Sigmoid colon (tissue), 6 donors: ENCODE measurements at regions not wholly inside any gene's neighbourhood (a gene's known extent, or its start where the extent isn't known, plus 50 kb on each side); places are given as distances from the start of the nearest gene placed in this dataset.
"Not testable (repeated sequence)": the region's sequence is repeated elsewhere in the genome, so short reads cannot be mapped to it uniquely, and the experiment has no call there.

Experiments used
- DNase-seq: peaks from one replicate; pipeline ENCODE4 v3.0.0-alpha.2; 2019
- H3K27ac ChIP-seq, 4 donors: fragments of 200-600 bp; sonication (generic); one replicate each; pipeline ENCODE4 v1.5.1; 2016 to 2019; ENCODE audit warnings: mild to moderate bottlenecking in 1 of 4
- H3K27me3 ChIP-seq, 3 donors: fragments of 200-600 bp; sonication (generic); one replicate each; pipeline ENCODE4 v1.5.1; 2019; ENCODE audit warnings: mild to moderate bottlenecking in 1 of 3
- H3K36me3 ChIP-seq, 4 donors: fragments of 200-600 bp; sonication (generic); one replicate each; pipeline ENCODE4 v1.5.1; 2016 to 2019
- H3K4me1 ChIP-seq, 4 donors: fragments of 200-600 bp; sonication (generic); one replicate each; pipeline ENCODE4 v1.5.1; 2017 to 2019
- H3K4me3 ChIP-seq, 4 donors: fragments of 200-600 bp; sonication (generic); one replicate each; pipeline ENCODE4 v1.5.1; 2017 to 2019; ENCODE audit warnings: mild to moderate bottlenecking in 2 of 4, moderate library complexity in 1 of 4
- H3K9me3 ChIP-seq, 4 donors: fragments of 200-600 bp in 3 of 4; sonication (generic) in 3 of 4; one replicate each; pipeline versions ENCODE4 v1.5.1 to v1.6.1; 2013 to 2019
- CTCF ChIP-seq, 4 experiments: fragments of 450-650 bp in 3 of 4; fragments of 200-600 bp in 1 of 4; IDR thresholded peaks; one replicate each; pipeline ENCODE4 v1.5.1; 2016 to 2019; ENCODE audit warnings: antibody characterized with exemption in 4 of 4, mild to moderate bottlenecking in 3 of 4, moderate library complexity in 2 of 4
- EP300 ChIP-seq, 4 donors: sonication (generic); formaldehyde crosslinking; IDR thresholded peaks; one replicate each; pipeline ENCODE4 v1.6.1; 2017; ENCODE audit warnings: antibody characterized with exemption in 4 of 4
- POLR2A ChIP-seq, 2 donors: fragments of 450-650 bp; IDR thresholded peaks; one replicate each; pipeline ENCODE4 v1.6.1; 2016; ENCODE audit warnings: antibody characterized with exemption in 2 of 2, mild to moderate bottlenecking in 2 of 2, moderate library complexity in 2 of 2
- POLR2AphosphoS5 ChIP-seq, 4 donors: sonication (generic); formaldehyde crosslinking; IDR thresholded peaks; one replicate each; pipeline ENCODE4 v1.6.1; 2017; ENCODE audit warnings: antibody characterized with exemption in 4 of 4
- WGBS, 2 donors: extraction: QIAGEN DNeasy Blood & Tissue Kit; methylation state at CpG; one replicate each; pipeline ENCODE4 v1.1.7; 2013; 5-methylcytosine and 5-hydroxymethylcytosine counted together
- intact Hi-C: fragments of 100-400 bp; cut with DNase I; formaldehyde crosslinking; loops from one replicate; pipeline ENCODE4 v1.15.1; 2023
- donor health status: healthy with polysubstance abuse.
- donor health status: healthy.

GRCh38 chr15:22253002-22253675 lies 172.8 kb downstream of the OR4M2 start:
- H3K9me3 ChIP-seq: peaks cover 0 to 13% (median 0%) of the 10 kb centered on the region in 4 donors
- intact Hi-C loops, DNase-seq, H3K27ac ChIP-seq, H3K4me3 ChIP-seq, H3K36me3 ChIP-seq, H3K4me1 ChIP-seq, H3K27me3 ChIP-seq: not testable (repeated sequence)
- WGBS, 2 donors: 70 to 77% methylated on average over 14 of the region's 14 CpGs

GRCh38 chr15:22253676-22254408 lies 173.5 kb downstream of the OR4M2 start:
- WGBS, 2 donors: 56 to 59% methylated on average over 8 of the region's 8 CpGs
- peaks cover 0 to 13% (median 0%) of the 10 kb centered on the region in 4 donors for H3K9me3 ChIP-seq
- no peaks in the 10 kb centered on the region for H3K36me3 ChIP-seq
- H3K4me3 ChIP-seq: no peak overlapping the region
- no peaks in the 10 kb centered on the region for H3K27me3 ChIP-seq
- intact Hi-C loops: no loop called here
- no peaks in the 10 kb centered on the region for H3K4me1 ChIP-seq
- no peak overlapping the region for H3K27ac ChIP-seq
- no peak for TF ChIP-seq CTCF (IDR thresholded peaks at IDR 0.05)
- no peak for TF ChIP-seq POLR2AphosphoS5 (IDR thresholded peaks at IDR 0.05)
- TF ChIP-seq POLR2A (IDR thresholded peaks at IDR 0.05): no peak
- TF ChIP-seq EP300 (IDR thresholded peaks at IDR 0.05): no peak
- DNase-seq: no peak

- H3K4me3 ChIP-seq, H3K36me3 ChIP-seq, H3K27me3 ChIP-seq, H3K27ac ChIP-seq, intact Hi-C loops, DNase-seq, H3K4me1 ChIP-seq: not testable (repeated sequence)
- 59 to 69% methylated on average over 14 of the region's 14 CpGs for WGBS, 2 donors
- H3K9me3 ChIP-seq: peaks cover 0 to 13% (median 0%) of the 10 kb centered on the region in 4 donors
Measured at GRCh38 chr15:22254409-22255045, 174.2 kb downstream of the OR4M2 start.

GRCh38 chr15:22255606-22256005 lies 175.3 kb downstream of the OR4M2 start:
- peaks cover 0 to 13% (median 0%) of the 10 kb centered on the region in 4 donors for H3K9me3 ChIP-seq
- H3K27me3 ChIP-seq, H3K36me3 ChIP-seq, H3K4me3 ChIP-seq, DNase-seq, H3K4me1 ChIP-seq, H3K27ac ChIP-seq, intact Hi-C loops: not testable (repeated sequence)
- WGBS, 2 donors: 88% methylated on average over 7 of the region's 7 CpGs

GRCh38 chr15:22256389-22257046 lies 176.2 kb downstream of the OR4M2 start:
- DNase-seq, H3K4me3 ChIP-seq, H3K36me3 ChIP-seq, H3K27ac ChIP-seq, H3K9me3 ChIP-seq, H3K27me3 ChIP-seq, intact Hi-C loops, H3K4me1 ChIP-seq: not testable (repeated sequence)
- 84 to 85% methylated on average over 20 of the region's 20 CpGs for whole genome bisulfite sequencing, 2 donors

GRCh38 chr15:22257047-22258008 lies 177.0 kb downstream of the OR4M2 start:
- TF ChIP-seq POLR2A (IDR thresholded peaks at IDR 0.05) (no peak), POLR2AphosphoS5 (IDR thresholded peaks at IDR 0.05) (no peak)
- intact Hi-C loops: no loop called here
- Histone ChIP-seq H3K27me3 (no peaks in the 10 kb centered on the region), H3K9me3 (peaks cover 0 to 8% (median 0%) of the 10 kb centered on the region in 4 donors), H3K4me3 (no peak overlapping the region), H3K4me1 (no peaks in the 10 kb centered on the region), H3K27ac (no peak overlapping the region), H3K36me3 (no peaks in the 10 kb centered on the region)
- 78 to 89% methylated on average over 109 of the region's 109 CpGs for WGBS, 2 donors
- no peak for DNase-seq
